HTR-8/SVneo (cell line): ENCODE measurements at regions not wholly inside any gene's neighbourhood (a gene's known extent, or its start where the extent isn't known, plus 50 kb on each side); places are given as distances from the start of the nearest gene placed in this dataset.

Source experiments
- DNase-seq: peaks from one replicate; pipeline ENCODE4 v3.0.0; 2011; ENCODE audit warnings: low spot score, mixed read lengths; ENCODE audit not compliant: insufficient read length
- FAIRE-seq: peaks from 2 replicates; lab custom pipeline; 2011; peaks lifted over from hg19 to GRCh38; lab: Jason Lieb, UNC

GRCh38 chr13:71115301-71115700, 751.7 kb downstream of the DACH1 start:
- DNase-seq (no peak), FAIRE-seq (no peak)

- FAIRE-seq, result no peak
- DNase-seq, result no peak
Measured at GRCh38 chr13:71096421-71096820, 770.6 kb downstream of the DACH1 start.

GRCh38 chr13:71090990-71091389, 776.0 kb downstream of the DACH1 start:
- FAIRE-seq, result no peak
- DNase-seq, result no peak

- FAIRE-seq, result no peak
Measured at GRCh38 chr13:71089056-71089455, 777.9 kb downstream of the DACH1 start.

GRCh38 chr13:71087432-71087831, 779.6 kb downstream of the DACH1 start:
- DNase-seq (no peak), FAIRE-seq (no peak)

More at GRCh38 chr13:71089056-71089455, 777.9 kb downstream of the DACH1 start:
- DNase-seq, result no peak

GRCh38 chr13:71087006-71087405, 780.0 kb downstream of the DACH1 start:
- DNase-seq, result no peak
- no peak for FAIRE-seq

- no peak for DNase-seq
- FAIRE-seq, result no peak
Measured at GRCh38 chr13:71082631-71083030, 784.4 kb downstream of the DACH1 start.

GRCh38 chr13:71079638-71080037, 787.4 kb downstream of the DACH1 start:
- DNase-seq (no peak), FAIRE-seq (no peak)

GRCh38 chr13:71068041-71068440, 799.0 kb downstream of the DACH1 start:
- no peak for DNase-seq
- FAIRE-seq, result no peak

GRCh38 chr13:71067165-71067815, 799.7 kb downstream of the DACH1 start:
- DNase-seq (no peak), FAIRE-seq (no peak)

- DNase-seq (no peak), FAIRE-seq (no peak)
Measured at GRCh38 chr13:71056581-71056980, 810.4 kb downstream of the DACH1 start.

GRCh38 chr13:71055644-71056043, 811.4 kb downstream of the DACH1 start:
- FAIRE-seq (no peak), DNase-seq (no peak)

- FAIRE-seq, result no peak
- DNase-seq, result no peak
Measured at GRCh38 chr13:71055047-71055446, 812.0 kb downstream of the DACH1 start.

- DNase-seq, result no peak
- no peak for FAIRE-seq
Measured at GRCh38 chr13:71054358-71054757, 812.6 kb downstream of the DACH1 start.

- DNase-seq, result no peak
Measured at GRCh38 chr13:71051573-71051972, 815.4 kb downstream of the DACH1 start.

GRCh38 chr13:71046360-71047079, 820.5 kb downstream of the DACH1 start:
- DNase-seq (no peak), FAIRE-seq (no peak)

More at GRCh38 chr13:71051573-71051972, 815.4 kb downstream of the DACH1 start:
- FAIRE-seq, result no peak

- DNase-seq (no peak), FAIRE-seq (no peak)
Measured at GRCh38 chr13:71045101-71045500, 821.9 kb downstream of the DACH1 start.

GRCh38 chr13:71039440-71039839, 827.6 kb downstream of the DACH1 start:
- DNase-seq (no peak), FAIRE-seq (no peak)

GRCh38 chr13:71034018-71034417, 833.0 kb downstream of the DACH1 start:
- DNase-seq (no peak), FAIRE-seq (no peak)

GRCh38 chr13:71033026-71033425, 834.0 kb downstream of the DACH1 start:
- DNase-seq (no peak), FAIRE-seq (no peak)

- no peak for DNase-seq
- FAIRE-seq, result no peak
Measured at GRCh38 chr13:71030784-71031183, 836.2 kb downstream of the DACH1 start.

- FAIRE-seq, result no peak
- no peak for DNase-seq
Measured at GRCh38 chr13:71028884-71029283, 838.1 kb downstream of the DACH1 start.
